ENCODE measurements at regions not wholly inside any gene's neighbourhood (a gene's known extent, or its start where the extent isn't known, plus 50 kb on each side); places are given as distances from the start of the nearest gene placed in this dataset.

GRCh38 chr13:105904034-105904742 is 631.3 kb downstream of the EFNB2 start:
- 77% methylated on average over 4 of the region's 9 CpGs for WGBS (ENCODE audit: insufficient coverage)
- DNase-seq (ENCODE audit: low read depth in 4 of 6, low spot score in 6 of 6) = peak in 1 of 6 donors; percentile 29
- Histone ChIP-seq H3K9me3 (ENCODE audit: control insufficient read depth, insufficient read depth, low read length) (no peaks in the 10 kb centered on the region), H3K36me3 (ENCODE audit: control insufficient read depth, insufficient read depth, low read length) (no peaks in the 10 kb centered on the region), H3K27me3 (ENCODE audit: control insufficient read depth, insufficient read depth, low read length) (no peaks in the 10 kb centered on the region), H3K4me1 (ENCODE audit: control insufficient read depth, insufficient read depth, low read length) (no peaks in the 10 kb centered on the region), H3K27ac (ENCODE audit: low read depth, low read length) (no peak overlapping the region), H3K4me3 (ENCODE audit: low read depth, low read length) (no peak overlapping the region)

- Histone ChIP-seq H3K4me3 (ENCODE audit: low read depth, low read length) (no peak overlapping the region), H3K36me3 (ENCODE audit: control insufficient read depth, insufficient read depth, low read length) (no peaks in the 10 kb centered on the region), H3K27ac (ENCODE audit: low read depth, low read length) (no peak overlapping the region), H3K9me3 (ENCODE audit: control insufficient read depth, insufficient read depth, low read length) (no peaks in the 10 kb centered on the region), H3K4me1 (ENCODE audit: control insufficient read depth, insufficient read depth, low read length) (no peaks in the 10 kb centered on the region), H3K27me3 (ENCODE audit: control insufficient read depth, insufficient read depth, low read length) (no peaks in the 10 kb centered on the region)
- DNase-seq (ENCODE audit: low read depth in 4 of 6, low spot score in 6 of 6) = no peak
- WGBS (ENCODE audit: insufficient coverage) = no CpG with 5 or more reads among the region's 2 CpGs
Measured at GRCh38 chr13:105902396-105902795, 633.1 kb downstream of the EFNB2 start.

GRCh38 chr13:105897575-105897974 is 637.9 kb downstream of the EFNB2 start:
- WGBS (ENCODE audit: insufficient coverage) = 93% methylated on average over 2 of the region's 6 CpGs
- Histone ChIP-seq H3K27me3 (ENCODE audit: control insufficient read depth, insufficient read depth, low read length) (no peaks in the 10 kb centered on the region), H3K9me3 (ENCODE audit: control insufficient read depth, insufficient read depth, low read length) (no peaks in the 10 kb centered on the region), H3K27ac (ENCODE audit: low read depth, low read length) (no peak overlapping the region), H3K4me1 (ENCODE audit: control insufficient read depth, insufficient read depth, low read length) (no peaks in the 10 kb centered on the region), H3K36me3 (ENCODE audit: control insufficient read depth, insufficient read depth, low read length) (no peaks in the 10 kb centered on the region), H3K4me3 (ENCODE audit: low read depth, low read length) (no peak overlapping the region)
- no peak for DNase-seq (ENCODE audit: low read depth in 4 of 6, low spot score in 6 of 6)

GRCh38 chr13:105894697-105895096 is 640.8 kb downstream of the EFNB2 start:
- no peak overlapping the region for H3K4me3 ChIP-seq (ENCODE audit: low read depth, low read length)
- peak in 1 of 6 donors; percentile 37 for DNase-seq (ENCODE audit: low read depth in 4 of 6, low spot score in 6 of 6)
- no peaks in the 10 kb centered on the region for H3K4me1 ChIP-seq (ENCODE audit: control insufficient read depth, insufficient read depth, low read length)
- H3K36me3 ChIP-seq (ENCODE audit: control insufficient read depth, insufficient read depth, low read length) = no peaks in the 10 kb centered on the region
- H3K27me3 ChIP-seq (ENCODE audit: control insufficient read depth, insufficient read depth, low read length) = no peaks in the 10 kb centered on the region
- H3K9me3 ChIP-seq (ENCODE audit: control insufficient read depth, insufficient read depth, low read length) = no peaks in the 10 kb centered on the region
- no peak overlapping the region for H3K27ac ChIP-seq (ENCODE audit: low read depth, low read length)
- WGBS (ENCODE audit: insufficient coverage) = 33% methylated on average over 1 of the region's 2 CpGs

- Histone ChIP-seq H3K27me3 (ENCODE audit: control insufficient read depth, insufficient read depth, low read length) (no peaks in the 10 kb centered on the region), H3K27ac (ENCODE audit: low read depth, low read length) (no peak overlapping the region), H3K4me3 (ENCODE audit: low read depth, low read length) (no peak overlapping the region), H3K36me3 (ENCODE audit: control insufficient read depth, insufficient read depth, low read length) (no peaks in the 10 kb centered on the region), H3K9me3 (ENCODE audit: control insufficient read depth, insufficient read depth, low read length) (no peaks in the 10 kb centered on the region), H3K4me1 (ENCODE audit: control insufficient read depth, insufficient read depth, low read length) (no peaks in the 10 kb centered on the region)
- DNase-seq (ENCODE audit: low read depth in 4 of 6, low spot score in 6 of 6) = no peak
- WGBS (ENCODE audit: insufficient coverage) = no CpG with 5 or more reads among the region's 4 CpGs
Measured at GRCh38 chr13:105890509-105890908, 645.0 kb downstream of the EFNB2 start.

- whole genome bisulfite sequencing (ENCODE audit: insufficient coverage) = no CpG with 5 or more reads among the region's 1 CpG
- Histone ChIP-seq H3K4me3 (ENCODE audit: low read depth, low read length) (no peak overlapping the region), H3K27ac (ENCODE audit: low read depth, low read length) (no peak overlapping the region), H3K9me3 (ENCODE audit: control insufficient read depth, insufficient read depth, low read length) (no peaks in the 10 kb centered on the region), H3K36me3 (ENCODE audit: control insufficient read depth, insufficient read depth, low read length) (no peaks in the 10 kb centered on the region), H3K27me3 (ENCODE audit: control insufficient read depth, insufficient read depth, low read length) (no peaks in the 10 kb centered on the region), H3K4me1 (ENCODE audit: control insufficient read depth, insufficient read depth, low read length) (no peaks in the 10 kb centered on the region)
- DNase-seq (ENCODE audit: low read depth in 4 of 6, low spot score in 6 of 6) = no peak
Measured at GRCh38 chr13:105878119-105878700, 657.3 kb downstream of the EFNB2 start.

GRCh38 chr13:105874814-105875213 is 660.6 kb downstream of the EFNB2 start:
- no peaks in the 10 kb centered on the region for H3K36me3 ChIP-seq (ENCODE audit: control insufficient read depth, insufficient read depth, low read length)
- H3K27ac ChIP-seq (ENCODE audit: low read depth, low read length) = no peak overlapping the region
- DNase-seq (ENCODE audit: low read depth in 4 of 6, low spot score in 6 of 6) = no peak
- no peaks in the 10 kb centered on the region for H3K9me3 ChIP-seq (ENCODE audit: control insufficient read depth, insufficient read depth, low read length)
- no peak overlapping the region for H3K4me3 ChIP-seq (ENCODE audit: low read depth, low read length)
- no peaks in the 10 kb centered on the region for H3K4me1 ChIP-seq (ENCODE audit: control insufficient read depth, insufficient read depth, low read length)
- H3K27me3 ChIP-seq (ENCODE audit: control insufficient read depth, insufficient read depth, low read length) = no peaks in the 10 kb centered on the region

GRCh38 chr13:105871768-105872167 is 663.7 kb downstream of the EFNB2 start:
- DNase-seq (ENCODE audit: low read depth in 4 of 6, low spot score in 6 of 6) = no peak
- H3K36me3 ChIP-seq (ENCODE audit: control insufficient read depth, insufficient read depth, low read length) = no peaks in the 10 kb centered on the region
- no peak overlapping the region for H3K27ac ChIP-seq (ENCODE audit: low read depth, low read length)
- no peak overlapping the region for H3K4me3 ChIP-seq (ENCODE audit: low read depth, low read length)
- no peaks in the 10 kb centered on the region for H3K27me3 ChIP-seq (ENCODE audit: control insufficient read depth, insufficient read depth, low read length)
- WGBS (ENCODE audit: insufficient coverage) = 100% methylated on average over 1 of the region's 1 CpG
- H3K4me1 ChIP-seq (ENCODE audit: control insufficient read depth, insufficient read depth, low read length) = no peaks in the 10 kb centered on the region
- no peaks in the 10 kb centered on the region for H3K9me3 ChIP-seq (ENCODE audit: control insufficient read depth, insufficient read depth, low read length)

GRCh38 chr13:105871326-105871725 is 664.1 kb downstream of the EFNB2 start:
- H3K27ac ChIP-seq (ENCODE audit: low read depth, low read length) = no peak overlapping the region
- WGBS (ENCODE audit: insufficient coverage) = no CpG with 5 or more reads among the region's 2 CpGs
- H3K27me3 ChIP-seq (ENCODE audit: control insufficient read depth, insufficient read depth, low read length) = no peaks in the 10 kb centered on the region
- no peaks in the 10 kb centered on the region for H3K9me3 ChIP-seq (ENCODE audit: control insufficient read depth, insufficient read depth, low read length)
- no peaks in the 10 kb centered on the region for H3K36me3 ChIP-seq (ENCODE audit: control insufficient read depth, insufficient read depth, low read length)
- H3K4me1 ChIP-seq (ENCODE audit: control insufficient read depth, insufficient read depth, low read length) = no peaks in the 10 kb centered on the region
- H3K4me3 ChIP-seq (ENCODE audit: low read depth, low read length) = no peak overlapping the region
- peak in 1 of 6 donors; percentile 14 for DNase-seq (ENCODE audit: low read depth in 4 of 6, low spot score in 6 of 6)

GRCh38 chr13:105863300-105863920 is 672.1 kb downstream of the EFNB2 start:
- Histone ChIP-seq H3K9me3 (ENCODE audit: control insufficient read depth, insufficient read depth, low read length) (no peaks in the 10 kb centered on the region), H3K4me1 (ENCODE audit: control insufficient read depth, insufficient read depth, low read length) (no peaks in the 10 kb centered on the region), H3K36me3 (ENCODE audit: control insufficient read depth, insufficient read depth, low read length) (no peaks in the 10 kb centered on the region), H3K4me3 (ENCODE audit: low read depth, low read length) (no peak overlapping the region), H3K27ac (ENCODE audit: low read depth, low read length) (no peak overlapping the region), H3K27me3 (ENCODE audit: control insufficient read depth, insufficient read depth, low read length) (no peaks in the 10 kb centered on the region)
- peak in 3 of 6 donors; percentile 9 to 94 (median 19) for DNase-seq (ENCODE audit: low read depth in 4 of 6, low spot score in 6 of 6)
- WGBS (ENCODE audit: insufficient coverage) = no CpG with 5 or more reads among the region's 5 CpGs
